ENCODE measurements at regions not wholly inside any gene's neighbourhood (a gene's known extent, or its start where the extent isn't known, plus 50 kb on each side); places are given as distances from the start of the nearest gene placed in this dataset.

DNA sequence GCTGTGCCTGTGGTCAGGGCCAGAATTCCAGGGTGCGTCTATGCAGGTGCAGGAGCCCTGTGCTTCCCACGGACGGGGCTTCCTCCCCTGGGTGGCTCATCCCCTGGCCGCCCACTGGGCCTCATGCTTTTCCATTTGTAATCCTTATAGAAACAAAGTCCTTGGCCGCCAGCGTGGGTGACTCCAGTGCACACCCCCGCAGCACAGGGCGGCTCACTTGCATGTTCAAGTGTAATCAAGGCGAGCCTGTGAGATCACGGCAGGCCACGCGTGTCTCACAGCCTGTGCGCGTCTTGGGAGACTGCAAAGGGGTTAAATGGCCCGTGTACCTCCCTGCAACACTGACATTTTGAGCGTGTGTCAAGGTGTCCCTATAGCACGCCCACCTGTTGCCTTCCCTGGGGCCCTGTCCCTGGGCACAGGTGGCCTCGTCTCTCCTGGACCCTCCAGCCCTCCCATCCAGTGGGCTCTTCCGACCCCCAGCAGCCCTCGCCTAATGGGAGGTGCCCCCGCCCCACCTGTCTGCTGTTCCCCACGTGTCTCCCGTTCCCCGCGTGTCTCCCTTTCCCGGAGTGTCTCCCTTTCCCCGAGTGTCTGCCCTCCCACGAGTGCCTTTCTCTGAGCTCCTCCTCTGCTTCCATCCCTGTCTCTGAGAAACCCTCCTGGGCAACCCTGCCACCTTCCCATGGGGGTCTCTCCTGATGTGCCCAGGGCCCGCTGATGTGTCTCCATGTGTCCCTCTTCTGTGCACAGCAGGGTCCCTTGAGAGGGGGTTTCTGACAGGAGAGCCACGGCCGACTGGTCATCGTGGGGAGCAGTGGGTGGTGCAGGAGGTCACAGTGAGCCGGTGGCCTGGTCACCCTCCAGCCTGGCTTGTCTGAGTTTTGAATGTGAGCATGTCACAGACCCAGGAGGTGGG, 1215.3 kb downstream of the BRD1 start:
- TF ChIP-seq, protein P1, sequence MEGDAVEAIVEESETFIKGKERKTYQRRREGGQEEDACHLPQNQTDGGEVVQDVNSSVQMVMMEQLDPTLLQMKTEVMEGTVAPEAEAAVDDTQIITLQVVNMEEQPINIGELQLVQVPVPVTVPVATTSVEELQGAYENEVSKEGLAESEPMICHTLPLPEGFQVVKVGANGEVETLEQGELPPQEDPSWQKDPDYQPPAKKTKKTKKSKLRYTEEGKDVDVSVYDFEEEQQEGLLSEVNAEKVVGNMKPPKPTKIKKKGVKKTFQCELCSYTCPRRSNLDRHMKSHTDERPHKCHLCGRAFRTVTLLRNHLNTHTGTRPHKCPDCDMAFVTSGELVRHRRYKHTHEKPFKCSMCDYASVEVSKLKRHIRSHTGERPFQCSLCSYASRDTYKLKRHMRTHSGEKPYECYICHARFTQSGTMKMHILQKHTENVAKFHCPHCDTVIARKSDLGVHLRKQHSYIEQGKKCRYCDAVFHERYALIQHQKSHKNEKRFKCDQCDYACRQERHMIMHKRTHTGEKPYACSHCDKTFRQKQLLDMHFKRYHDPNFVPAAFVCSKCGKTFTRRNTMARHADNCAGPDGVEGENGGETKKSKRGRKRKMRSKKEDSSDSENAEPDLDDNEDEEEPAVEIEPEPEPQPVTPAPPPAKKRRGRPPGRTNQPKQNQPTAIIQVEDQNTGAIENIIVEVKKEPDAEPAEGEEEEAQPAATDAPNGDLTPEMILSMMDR (IDR thresholded peaks at IDR 0.05; ENCODE audit: insufficient read depth, low read depth, low read length, missing control alignments): no peak
- DNase-seq (ENCODE audit: low read depth): no peak
- no peak overlapping the region for H3K4me3 ChIP-seq (ENCODE audit: low read length)

DNA sequence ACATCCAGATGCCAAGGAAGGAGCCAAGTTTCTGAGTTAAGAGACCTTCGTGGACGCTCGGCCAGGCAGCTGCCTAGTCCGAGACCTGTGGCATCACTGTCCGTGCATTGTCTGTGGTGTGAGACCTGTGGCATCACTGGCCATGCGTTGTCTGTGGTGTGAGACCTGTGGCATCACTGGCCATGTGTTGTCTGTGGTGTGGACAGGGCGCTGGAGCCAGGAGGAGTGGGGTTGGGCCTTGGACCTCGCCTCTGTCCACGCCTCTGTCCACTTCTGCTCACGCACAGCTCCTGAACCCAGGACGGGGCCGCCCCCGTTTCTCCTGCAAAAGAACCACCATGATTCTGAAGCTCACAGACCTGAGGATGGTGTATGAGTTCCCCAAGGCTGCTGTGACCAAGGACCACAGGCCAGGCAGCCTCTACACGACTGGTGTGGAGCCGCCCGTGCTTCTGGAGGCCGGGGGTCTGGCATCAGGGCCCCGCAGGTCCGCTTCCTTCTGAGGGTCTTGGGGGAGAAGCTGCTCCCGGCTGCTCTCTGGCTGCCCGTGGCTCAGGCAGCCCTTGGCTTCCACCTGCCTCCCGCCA, 1218.3 kb downstream of the BRD1 start:
- H3K4me3 ChIP-seq (ENCODE audit: low read length): no peak overlapping the region
- TF ChIP-seq, protein P1 (IDR thresholded peaks at IDR 0.05; ENCODE audit: insufficient read depth, low read depth, low read length, missing control alignments): no peak

DNA sequence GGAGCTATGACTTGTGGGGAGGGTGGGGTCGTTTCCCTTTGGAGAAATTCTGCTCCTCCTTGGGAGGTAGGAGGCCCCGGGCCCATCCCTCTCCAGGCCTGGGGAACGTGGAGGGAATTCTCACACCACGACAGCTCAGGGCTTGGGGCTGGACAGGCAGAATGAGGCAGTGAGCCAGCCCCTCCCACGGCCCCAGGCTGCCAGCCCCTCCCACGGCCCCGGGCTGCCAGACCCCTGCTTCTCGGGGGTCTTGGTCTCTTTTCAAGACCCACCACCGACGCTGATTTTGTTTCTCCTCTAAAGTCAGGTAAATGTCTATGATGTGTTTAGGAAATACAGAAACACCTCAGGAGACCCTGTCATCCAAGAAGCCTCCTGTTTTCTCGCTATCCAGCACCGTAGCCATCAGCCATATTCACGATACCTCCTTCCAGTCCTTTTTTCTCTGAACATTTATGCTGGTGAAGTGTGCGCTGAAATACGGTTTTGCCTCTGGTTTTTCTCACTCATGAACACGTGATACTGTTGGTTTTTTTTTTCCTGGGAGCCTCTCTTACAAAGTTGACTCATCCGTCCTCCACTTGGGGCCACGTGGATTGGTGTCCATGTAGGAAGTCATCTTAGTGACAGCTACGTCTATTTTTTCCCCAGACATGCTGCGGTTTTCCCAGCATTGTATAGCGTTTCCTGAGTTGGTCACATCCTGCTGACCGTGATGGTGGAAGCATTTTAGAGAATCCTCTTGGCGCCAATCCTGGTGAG, 1219.6 kb downstream of the BRD1 start:
- no peak overlapping the region for H3K4me3 ChIP-seq (ENCODE audit: low read length)
- no peak for DNase-seq (ENCODE audit: low read depth)
- TF ChIP-seq, protein P1 (IDR thresholded peaks at IDR 0.05; ENCODE audit: insufficient read depth, low read depth, low read length, missing control alignments): no peak

More for the DNA sequence above, 1218.3 kb downstream of the BRD1 start:
- DNase-seq (ENCODE audit: low read depth): no peak

DNA sequence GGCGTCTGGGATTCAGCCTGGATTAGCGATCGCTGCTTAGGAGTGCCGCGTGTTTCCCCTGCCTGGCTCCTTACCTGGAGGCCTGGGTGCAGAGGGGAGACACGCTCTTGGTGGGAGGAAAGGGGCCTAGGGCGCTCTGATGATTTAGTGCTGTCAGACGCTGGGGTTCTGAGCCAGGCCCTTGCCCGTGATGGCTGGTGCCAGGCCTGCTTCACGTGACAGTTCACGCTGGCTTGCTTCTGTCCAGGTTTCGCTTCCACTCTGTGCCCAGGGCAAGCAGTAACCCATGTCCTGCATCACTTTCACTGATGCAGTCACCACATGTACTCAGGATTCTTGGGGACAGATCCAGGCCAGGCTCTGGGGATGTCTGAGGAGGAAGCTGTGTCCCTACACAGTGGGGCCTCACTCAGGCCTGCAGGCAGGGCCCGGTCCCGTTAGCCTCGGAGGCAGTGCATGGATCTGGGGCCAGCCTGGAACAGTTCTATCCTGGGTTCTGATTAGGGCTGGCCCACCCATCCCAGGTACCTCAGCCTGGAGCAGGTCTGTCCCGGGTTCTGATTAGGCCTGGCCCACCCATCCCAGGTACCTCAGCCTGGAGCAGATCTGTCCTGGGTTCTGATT, 1220.9 kb downstream of the BRD1 start:
- DNase-seq (ENCODE audit: low read depth): no peak
- H3K4me3 ChIP-seq (ENCODE audit: low read length): no peak overlapping the region
- TF ChIP-seq, protein P1 (IDR thresholded peaks at IDR 0.05; ENCODE audit: insufficient read depth, low read depth, low read length, missing control alignments): no peak

DNA sequence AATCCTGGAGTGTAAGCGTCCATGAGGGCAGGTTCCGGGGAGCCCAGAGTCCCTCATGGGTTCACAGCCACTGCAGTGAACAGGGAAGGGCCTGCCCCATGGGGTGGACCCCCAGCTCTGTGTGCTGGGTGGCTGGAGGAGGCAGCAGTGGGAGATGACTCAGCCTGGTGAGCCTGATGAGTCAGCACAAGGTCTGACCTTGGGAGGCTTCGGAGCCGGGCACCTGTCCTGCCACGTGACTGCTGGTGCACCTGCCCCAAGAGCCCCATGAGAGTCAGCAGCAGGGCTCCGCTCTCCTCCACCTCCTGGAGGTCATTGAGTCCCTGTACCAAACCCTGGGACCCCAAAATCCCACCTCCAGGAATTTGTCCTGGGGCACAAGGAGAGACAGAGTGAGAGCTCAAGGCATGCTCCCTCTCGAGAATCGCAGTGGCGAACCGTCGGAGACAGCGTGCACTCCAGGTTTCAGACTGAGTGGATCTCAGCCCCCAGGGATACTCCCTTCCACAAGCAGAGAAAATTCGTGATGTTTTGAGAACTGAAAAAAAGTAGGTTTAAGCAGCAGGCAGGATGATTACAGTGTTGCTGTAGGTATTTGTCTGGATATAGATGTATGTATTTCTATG, 1221.7 kb downstream of the BRD1 start:
- TF ChIP-seq, protein P1 (IDR thresholded peaks at IDR 0.05; ENCODE audit: insufficient read depth, low read depth, low read length, missing control alignments): no peak
- no peak overlapping the region for H3K4me3 ChIP-seq (ENCODE audit: low read length)
- DNase-seq (ENCODE audit: low read depth): no peak

DNA sequence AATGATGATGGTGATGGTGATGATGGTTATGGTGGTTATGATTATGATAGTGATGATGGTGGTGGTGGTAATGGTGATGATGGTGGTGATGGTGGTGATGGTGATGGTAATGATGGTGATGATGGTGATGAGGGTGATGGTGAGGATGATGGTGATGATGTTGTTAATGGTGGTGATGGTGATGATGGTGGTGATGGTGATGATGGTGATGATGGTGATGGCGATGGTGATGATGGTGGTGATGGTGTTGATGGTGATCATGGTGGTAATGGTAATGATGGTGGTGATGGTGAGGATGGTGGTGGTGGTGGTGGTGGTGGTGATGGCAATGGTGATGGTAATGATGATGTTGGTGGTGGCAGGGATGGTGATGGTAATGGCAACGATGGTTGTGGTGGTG, 1222.5 kb downstream of the BRD1 start:
- no peak overlapping the region for H3K4me3 ChIP-seq (ENCODE audit: low read length)
- DNase-seq (ENCODE audit: low read depth): no peak
- TF ChIP-seq, protein P1 (IDR thresholded peaks at IDR 0.05; ENCODE audit: insufficient read depth, low read depth, low read length, missing control alignments): no peak

Measured in epithelial cell of esophagus (primary cell).